Bronchial epithelial cell (primary cell): ENCODE measurements at regions not wholly inside any gene's neighbourhood (a gene's known extent, or its start where the extent isn't known, plus 50 kb on each side); places are given as distances from the start of the nearest gene placed in this dataset.
"Not testable (repeated sequence)": the region's sequence is repeated elsewhere in the genome, so short reads cannot be mapped to it uniquely, and the experiment has no call there.

Experiments
- DNase-seq: peaks from one replicate; pipeline ENCODE4 v3.0.0-alpha.2; 2010; ENCODE audit warnings: low read depth
- FAIRE-seq: peaks from 2 replicates; lab custom pipeline; 2011; peaks lifted over from hg19 to GRCh38; lab: Jason Lieb, UNC
- H3K27me3 ChIP-seq: 2 replicates; pipeline ENCODE4 v1.5.1; 2011; ENCODE audit warnings: low read length; ENCODE audit not compliant: control insufficient read depth, insufficient read depth
- H3K36me3 ChIP-seq: 2 replicates; pipeline ENCODE4 v1.5.1; 2011; ENCODE audit warnings: low read length; ENCODE audit not compliant: control insufficient read depth, insufficient read depth
- H3K4me3 ChIP-seq: 2 replicates; pipeline ENCODE4 v1.5.1; 2011; ENCODE audit warnings: mild to moderate bottlenecking, low read depth, low read length, control low read depth
- CTCF ChIP-seq: IDR thresholded peaks from 2 replicates; pipeline ENCODE4 v1.5.1; 2011; ENCODE audit warnings: mild to moderate bottlenecking, moderate library complexity, low read length, control low read depth, inconsistent platforms; ENCODE audit not compliant: insufficient read depth, severe bottlenecking

- H3K36me3 ChIP-seq = no peaks in the 10 kb centered on the region
- FAIRE-seq (no peak), DNase-seq (no peak)
- H3K27me3 ChIP-seq = no peaks in the 10 kb centered on the region
- no peak overlapping the region for H3K4me3 ChIP-seq
- no peak for TF ChIP-seq CTCF
Measured at GRCh38 chr10:2030046-2030445, 292.7 kb upstream of the ADARB2 start.

GRCh38 chr10:2026936-2027335, 289.6 kb upstream of the ADARB2 start:
- FAIRE-seq (no peak), DNase-seq (no peak)
- Histone ChIP-seq H3K27me3 (no peaks in the 10 kb centered on the region), H3K36me3 (no peaks in the 10 kb centered on the region), H3K4me3 (no peak overlapping the region)
- TF ChIP-seq CTCF = no peak

GRCh38 chr10:2024750-2025149, 287.4 kb upstream of the ADARB2 start:
- DNase-seq, H3K27me3 ChIP-seq, FAIRE-seq, H3K36me3 ChIP-seq, H3K4me3 ChIP-seq: not testable (repeated sequence)

- DNase-seq (no peak), FAIRE-seq (no peak)
- no peak for TF ChIP-seq CTCF
- no peaks in the 10 kb centered on the region for H3K27me3 ChIP-seq
- no peaks in the 10 kb centered on the region for H3K36me3 ChIP-seq
- no peak overlapping the region for H3K4me3 ChIP-seq
Measured at GRCh38 chr10:2023687-2024086, 286.4 kb upstream of the ADARB2 start.

GRCh38 chr10:2022401-2022800, 285.1 kb upstream of the ADARB2 start:
- Histone ChIP-seq H3K36me3 (no peaks in the 10 kb centered on the region), H3K4me3 (no peak overlapping the region), H3K27me3 (no peaks in the 10 kb centered on the region)
- no peak for TF ChIP-seq CTCF
- FAIRE-seq (no peak), DNase-seq (no peak)

- no peak overlapping the region for H3K4me3 ChIP-seq
- DNase-seq = no peak
- no peaks in the 10 kb centered on the region for H3K36me3 ChIP-seq
- TF ChIP-seq CTCF = no peak
- FAIRE-seq = no peak
- no peaks in the 10 kb centered on the region for H3K27me3 ChIP-seq
Measured at GRCh38 chr10:2020836-2021235, 283.5 kb upstream of the ADARB2 start.

- Histone ChIP-seq H3K4me3 (no peak overlapping the region), H3K36me3 (no peaks in the 10 kb centered on the region), H3K27me3 (no peaks in the 10 kb centered on the region)
- no peak for TF ChIP-seq CTCF
- FAIRE-seq (no peak), DNase-seq (no peak)
Measured at GRCh38 chr10:2019803-2020202, 282.5 kb upstream of the ADARB2 start.
